Lung (tissue), 11 donors: ENCODE measurements at regions not wholly inside any gene's neighbourhood (a gene's known extent, or its start where the extent isn't known, plus 50 kb on each side); places are given as distances from the start of the nearest gene placed in this dataset.

ENCODE experiments used
- ATAC-seq: fragments of 200-7000 bp; cut with Tn5 transposase; one replicate; pipeline ENCODE4 v1.9.1; 2020; ENCODE audit warnings: moderate number of reproducible peaks; ENCODE audit not compliant: insufficient read depth, low FRiP score
- DNase-seq, 3 donors: peaks; one replicate each; pipeline ENCODE4 v3.0.0-alpha.2; 2013 to 2017
- H3K27ac ChIP-seq, 2 donors: one replicate each; pipeline ENCODE4 v1.5.1; 2013; ENCODE audit warnings: mild to moderate bottlenecking in 2 of 2, moderate library complexity in 2 of 2, control low read depth in 1 of 2, inconsistent platforms in 1 of 2, low read depth in 1 of 2, low read length in 1 of 2
- H3K27me3 ChIP-seq, 3 donors: one replicate each; pipeline ENCODE4 v1.5.1; 2013; ENCODE audit warnings: low read length in 2 of 3; ENCODE audit not compliant: control insufficient read depth in 3 of 3, insufficient read depth in 3 of 3
- H3K36me3 ChIP-seq, 4 donors: one replicate each; pipeline ENCODE4 v1.5.1; 2013; ENCODE audit warnings: low read length in 4 of 4, mild to moderate bottlenecking in 1 of 4, moderate library complexity in 1 of 4; ENCODE audit not compliant: control insufficient read depth in 4 of 4, insufficient read depth in 4 of 4
- H3K4me1 ChIP-seq, 5 donors: one replicate each; pipeline ENCODE4 v1.5.1; 2013; ENCODE audit warnings: low read length in 5 of 5, mild to moderate bottlenecking in 2 of 5, moderate library complexity in 1 of 5; ENCODE audit not compliant: control insufficient read depth in 5 of 5, insufficient read depth in 5 of 5
- H3K4me3 ChIP-seq: one replicate; pipeline ENCODE4 v1.5.1; 2013; ENCODE audit warnings: mild to moderate bottlenecking, control low read depth, moderate library complexity
- H3K9ac ChIP-seq, 2 donors: one replicate each; pipeline ENCODE4 v1.5.1; 2013; ENCODE audit warnings: low read length in 2 of 2, control low read depth in 1 of 2; ENCODE audit not compliant: insufficient read depth in 1 of 2
- H3K9me3 ChIP-seq, 4 donors: one replicate each; pipeline ENCODE4 v1.5.1; 2013; ENCODE audit warnings: low read length in 3 of 4, mild to moderate bottlenecking in 1 of 4, moderate library complexity in 1 of 4; ENCODE audit not compliant: control insufficient read depth in 4 of 4, insufficient read depth in 3 of 4
- WGBS, 2 donors: extraction: QIAGEN DNeasy Blood & Tissue Kit; methylation state at CpG; one replicate each; pipeline ENCODE4 v1.1.7; 2013; 5-methylcytosine and 5-hydroxymethylcytosine counted together
- TF ChIP-seq, protein P1 (sequence below): IDR thresholded peaks from 2 replicates; pipeline ENCODE4 v1.5.1; 2012; ENCODE audit warnings: mild to moderate bottlenecking; ENCODE audit errors: control extremely low read depth, extremely low read depth
- donor health status: control.
- donor health status: control.
- donor health status: Bipolar disorder and iron deficiency.
- donor health status: healthy.
- donor health status: DM: yes; HTN: yes; CAD: no.

DNA sequence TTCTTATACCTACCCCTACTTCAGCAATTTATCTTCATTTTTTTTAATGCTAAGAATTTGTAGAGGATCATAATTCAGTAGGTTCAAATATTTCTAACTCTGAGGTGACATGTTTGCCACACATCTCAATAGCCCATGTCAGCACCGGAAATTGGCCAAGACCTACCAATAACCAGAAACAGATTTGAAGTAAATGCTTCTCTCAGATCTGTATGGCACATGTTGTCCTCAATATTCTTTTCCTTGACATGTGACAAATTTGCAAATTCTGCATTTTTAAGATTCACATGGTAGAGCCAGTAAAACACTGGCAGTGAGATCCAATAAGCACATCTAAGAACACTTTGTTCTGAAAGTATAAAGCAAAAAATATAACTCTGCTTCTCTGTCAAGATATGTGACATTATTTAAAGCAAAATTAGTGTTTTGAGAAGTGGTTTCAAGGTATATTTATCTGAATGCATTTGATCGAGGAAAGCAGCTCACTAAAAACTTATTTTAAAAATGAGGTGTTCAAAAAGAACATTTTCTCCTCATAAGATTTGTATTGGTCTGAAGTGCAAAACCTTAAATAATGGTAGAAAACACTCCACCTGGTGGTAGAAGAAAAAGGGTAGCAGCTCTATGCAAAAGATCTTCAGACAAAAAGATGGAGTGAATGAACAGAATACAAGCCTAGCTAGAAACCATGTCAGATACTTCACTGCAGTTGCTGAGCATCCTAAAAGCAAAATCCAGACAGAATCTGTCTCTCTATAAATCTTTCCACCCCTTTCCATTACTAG, 513.8 kb upstream of the FAM241A start:
- DNase-seq (peak in 2 of 3 donors; percentile 35 to 37), ATAC-seq (no peak)
- no peaks in the 10 kb centered on the region for H3K36me3 ChIP-seq
- peaks cover 3 to 14% (median 3%) of the 10 kb centered on the region in 3 donors for H3K27me3 ChIP-seq
- no peaks in the 10 kb centered on the region for H3K9me3 ChIP-seq
- no peaks in the 10 kb centered on the region for H3K4me1 ChIP-seq
- TF ChIP-seq, protein P1, sequence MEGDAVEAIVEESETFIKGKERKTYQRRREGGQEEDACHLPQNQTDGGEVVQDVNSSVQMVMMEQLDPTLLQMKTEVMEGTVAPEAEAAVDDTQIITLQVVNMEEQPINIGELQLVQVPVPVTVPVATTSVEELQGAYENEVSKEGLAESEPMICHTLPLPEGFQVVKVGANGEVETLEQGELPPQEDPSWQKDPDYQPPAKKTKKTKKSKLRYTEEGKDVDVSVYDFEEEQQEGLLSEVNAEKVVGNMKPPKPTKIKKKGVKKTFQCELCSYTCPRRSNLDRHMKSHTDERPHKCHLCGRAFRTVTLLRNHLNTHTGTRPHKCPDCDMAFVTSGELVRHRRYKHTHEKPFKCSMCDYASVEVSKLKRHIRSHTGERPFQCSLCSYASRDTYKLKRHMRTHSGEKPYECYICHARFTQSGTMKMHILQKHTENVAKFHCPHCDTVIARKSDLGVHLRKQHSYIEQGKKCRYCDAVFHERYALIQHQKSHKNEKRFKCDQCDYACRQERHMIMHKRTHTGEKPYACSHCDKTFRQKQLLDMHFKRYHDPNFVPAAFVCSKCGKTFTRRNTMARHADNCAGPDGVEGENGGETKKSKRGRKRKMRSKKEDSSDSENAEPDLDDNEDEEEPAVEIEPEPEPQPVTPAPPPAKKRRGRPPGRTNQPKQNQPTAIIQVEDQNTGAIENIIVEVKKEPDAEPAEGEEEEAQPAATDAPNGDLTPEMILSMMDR: no peak
- no peak overlapping the region for H3K4me3 ChIP-seq
- no peak overlapping the region for H3K27ac ChIP-seq
- WGBS, 2 donors: 74 to 85% methylated on average over 2 of the region's 2 CpGs
- no peak overlapping the region for H3K9ac ChIP-seq

DNA sequence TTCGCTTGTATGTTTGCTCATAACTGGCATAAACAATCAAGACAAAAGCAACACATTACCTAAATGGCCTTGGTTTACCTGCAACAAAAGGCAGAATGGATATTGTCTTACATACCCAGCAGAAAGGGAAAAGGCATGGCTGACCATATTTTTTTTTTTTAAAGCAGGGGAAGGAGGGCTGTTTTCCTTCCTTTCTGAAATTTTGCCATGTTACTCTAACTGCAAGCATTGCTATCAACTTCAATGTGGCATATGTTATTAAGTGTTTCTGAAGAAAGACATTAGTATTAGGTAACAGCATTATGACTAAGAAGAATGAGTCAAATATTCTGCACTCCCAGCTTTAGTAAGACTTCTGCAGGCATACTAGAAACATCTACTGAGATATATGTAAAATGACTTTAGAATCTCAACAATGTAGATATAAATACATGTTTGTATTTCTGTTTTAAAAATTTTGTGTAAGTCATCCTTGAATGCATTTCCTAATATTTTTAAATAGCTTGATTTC, 512.6 kb upstream of the FAM241A start:
- WGBS, 2 donors: 82% methylated on average over 1 of the region's 1 CpG
- Histone ChIP-seq H3K27ac (no peak overlapping the region), H3K36me3 (no peaks in the 10 kb centered on the region), H3K9me3 (no peaks in the 10 kb centered on the region), H3K27me3 (peaks cover 3 to 14% (median 3%) of the 10 kb centered on the region in 3 donors), H3K9ac (no peak overlapping the region), H3K4me3 (no peak overlapping the region), H3K4me1 (no peaks in the 10 kb centered on the region)
- DNase-seq (no peak), ATAC-seq (no peak)
- TF ChIP-seq, protein P1: no peak

DNA sequence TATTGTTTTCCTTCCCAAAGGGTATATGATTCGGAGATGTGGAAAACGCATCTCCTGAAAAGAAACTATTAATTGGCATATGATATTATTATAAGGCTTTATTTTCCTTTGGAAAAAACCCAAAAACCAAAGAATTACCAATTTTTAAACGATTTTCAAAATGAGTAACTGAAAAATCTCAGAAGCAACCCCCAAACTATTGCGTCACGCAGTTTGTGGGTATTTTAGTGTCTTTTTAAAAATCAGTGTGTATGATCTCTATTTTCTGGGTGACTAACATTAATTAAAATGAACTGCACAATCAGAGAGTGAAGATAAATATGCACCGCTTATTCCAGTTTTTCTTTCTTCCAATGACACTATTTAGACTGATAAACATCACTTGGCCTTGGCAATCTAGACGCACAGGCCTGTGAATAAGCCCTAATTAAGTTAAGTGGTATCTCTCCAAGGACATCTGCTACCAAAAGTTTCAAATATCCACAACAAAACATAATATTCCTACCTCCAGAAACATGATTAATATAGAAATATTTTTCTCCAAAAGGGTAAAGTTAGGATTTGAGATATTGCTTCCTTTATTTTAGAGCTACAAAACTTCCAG, 511.5 kb upstream of the FAM241A start:
- Histone ChIP-seq H3K9me3 (no peaks in the 10 kb centered on the region), H3K9ac (no peak overlapping the region), H3K27ac (no peak overlapping the region), H3K27me3 (peaks cover 3 to 16% (median 7%) of the 10 kb centered on the region in 3 donors), H3K36me3 (no peaks in the 10 kb centered on the region), H3K4me1 (no peaks in the 10 kb centered on the region), H3K4me3 (no peak overlapping the region)
- TF ChIP-seq, protein P1: no peak
- WGBS, 2 donors: 78 to 80% methylated on average over 7 of the region's 7 CpGs
- no peak for ATAC-seq
- DNase-seq: no peak
